ENCODE measurements at regions not wholly inside any gene's neighbourhood (a gene's known extent, or its start where the extent isn't known, plus 50 kb on each side); places are given as distances from the start of the nearest gene placed in this dataset.

- no peak for TF ChIP-seq CTCF (IDR thresholded peaks at IDR 0.05)
- TF ChIP-seq POLR2A (IDR thresholded peaks at IDR 0.05): no peak
Observed at GRCh38 chr10:36173364-36173763, 531.3 kb upstream of the FZD8 start.

Measured in lower leg skin (tissue), 3 donors.